Activated T-helper 1 cell treated with anti-CD3 and anti-CD28 coated beads, Interleukin-12 subunit alpha, Interleukin-12 subunit beta, Interleukin-2, Interleukin-4 antibody, amounts not matched to agents 30 ng/mL and 10 ng/mL and 1 ng/mL, durations not matched to agents 14 hours and 24 hours and 36 hours (primary cell): ENCODE measurements at regions not wholly inside any gene's neighbourhood (a gene's known extent, or its start where the extent isn't known, plus 50 kb on each side); places are given as distances from the start of the nearest gene placed in this dataset.

Experiments
- DNase-seq: peaks from one replicate; pipeline ENCODE4 v3.0.0; 2021; ENCODE audit warnings: low spot score
- H3K27ac Mint-ChIP-seq: one replicate; pipeline ENCODE4 v1.8.0; 2021; ENCODE audit warnings: mild to moderate bottlenecking, mixed read lengths
- H3K27me3 Mint-ChIP-seq: one replicate; pipeline ENCODE4 v1.8.0; 2022; ENCODE audit warnings: mild to moderate bottlenecking, moderate library complexity, mixed read lengths; ENCODE audit not compliant: insufficient read depth
- H3K36me3 Mint-ChIP-seq: one replicate; pipeline ENCODE4 v1.8.0; 2021; ENCODE audit warnings: low read depth, mixed read lengths
- H3K4me1 Mint-ChIP-seq: one replicate; pipeline ENCODE4 v1.8.0; 2021; ENCODE audit warnings: low read depth, mixed read lengths
- H3K4me3 Mint-ChIP-seq: one replicate; pipeline ENCODE4 v1.8.0; 2021; ENCODE audit warnings: mild to moderate bottlenecking, moderate library complexity, mixed read lengths
- H3K9me3 Mint-ChIP-seq: one replicate; pipeline ENCODE4 v1.8.0; 2021; ENCODE audit warnings: mixed read lengths
- intact Hi-C: fragments of 100-400 bp; cut with micrococcal nuclease; formaldehyde crosslinking; loops from one replicate; pipeline ENCODE4 v1.15.1; 2024

GRCh38 chr13:71039440-71039839, 827.6 kb downstream of the DACH1 start:
- H3K9me3 Mint-ChIP-seq = no peaks in the 10 kb centered on the region
- intact Hi-C loops = no loop called here
- no peaks in the 10 kb centered on the region for H3K4me1 Mint-ChIP-seq
- H3K27me3 Mint-ChIP-seq = no peaks in the 10 kb centered on the region
- no peaks in the 10 kb centered on the region for H3K36me3 Mint-ChIP-seq
- H3K4me3 Mint-ChIP-seq = no peak overlapping the region
- DNase-seq = no peak
- no peak overlapping the region for H3K27ac Mint-ChIP-seq

GRCh38 chr13:71034018-71034417, 833.0 kb downstream of the DACH1 start:
- Mint-ChIP-seq H3K4me1 (no peaks in the 10 kb centered on the region), H3K27me3 (no peaks in the 10 kb centered on the region), H3K36me3 (no peaks in the 10 kb centered on the region), H3K9me3 (no peaks in the 10 kb centered on the region), H3K4me3 (no peak overlapping the region), H3K27ac (no peak overlapping the region)
- no peak for DNase-seq
- intact Hi-C loops = no loop called here

- intact Hi-C loops = no loop called here
Observed at GRCh38 chr13:71033026-71033425, 834.0 kb downstream of the DACH1 start.

GRCh38 chr13:71030784-71031183, 836.2 kb downstream of the DACH1 start:
- Mint-ChIP-seq H3K9me3 (no peaks in the 10 kb centered on the region), H3K4me1 (no peaks in the 10 kb centered on the region)

More at GRCh38 chr13:71033026-71033425, 834.0 kb downstream of the DACH1 start:
- Mint-ChIP-seq H3K4me1 (no peaks in the 10 kb centered on the region), H3K9me3 (no peaks in the 10 kb centered on the region), H3K27me3 (no peaks in the 10 kb centered on the region), H3K27ac (no peak overlapping the region), H3K4me3 (no peak overlapping the region), H3K36me3 (no peaks in the 10 kb centered on the region)
- no peak for DNase-seq

GRCh38 chr13:71028884-71029283, 838.1 kb downstream of the DACH1 start:
- no peak overlapping the region for H3K4me3 Mint-ChIP-seq
- no peak for DNase-seq
- intact Hi-C loops = no loop called here
- H3K36me3 Mint-ChIP-seq = no peaks in the 10 kb centered on the region
- H3K9me3 Mint-ChIP-seq = no peaks in the 10 kb centered on the region
- no peak overlapping the region for H3K27ac Mint-ChIP-seq
- no peaks in the 10 kb centered on the region for H3K4me1 Mint-ChIP-seq
- no peaks in the 10 kb centered on the region for H3K27me3 Mint-ChIP-seq

More at GRCh38 chr13:71030784-71031183, 836.2 kb downstream of the DACH1 start:
- Mint-ChIP-seq H3K27me3 (no peaks in the 10 kb centered on the region), H3K36me3 (no peaks in the 10 kb centered on the region), H3K4me3 (no peak overlapping the region), H3K27ac (no peak overlapping the region)
- DNase-seq = no peak
- intact Hi-C loops = no loop called here

- intact Hi-C loops = no loop called here
- no peaks in the 10 kb centered on the region for H3K4me1 Mint-ChIP-seq
Observed at GRCh38 chr13:71021825-71022422, 845.1 kb downstream of the DACH1 start.

GRCh38 chr13:71018995-71019394, 848.0 kb downstream of the DACH1 start:
- H3K27me3 Mint-ChIP-seq = no peaks in the 10 kb centered on the region
- no peak for DNase-seq
- intact Hi-C loops = no loop called here
- H3K4me1 Mint-ChIP-seq = no peaks in the 10 kb centered on the region
- no peak overlapping the region for H3K27ac Mint-ChIP-seq
- no peaks in the 10 kb centered on the region for H3K36me3 Mint-ChIP-seq
- no peak overlapping the region for H3K4me3 Mint-ChIP-seq
- H3K9me3 Mint-ChIP-seq = no peaks in the 10 kb centered on the region

More at GRCh38 chr13:71021825-71022422, 845.1 kb downstream of the DACH1 start:
- no peaks in the 10 kb centered on the region for H3K36me3 Mint-ChIP-seq
- no peaks in the 10 kb centered on the region for H3K9me3 Mint-ChIP-seq
- no peaks in the 10 kb centered on the region for H3K27me3 Mint-ChIP-seq
- no peak overlapping the region for H3K4me3 Mint-ChIP-seq
- H3K27ac Mint-ChIP-seq = no peak overlapping the region
- no peak for DNase-seq

- Mint-ChIP-seq H3K27ac (no peak overlapping the region), H3K27me3 (no peaks in the 10 kb centered on the region)
Observed at GRCh38 chr13:71018544-71018943, 848.5 kb downstream of the DACH1 start.

GRCh38 chr13:71017607-71018006, 849.4 kb downstream of the DACH1 start:
- Mint-ChIP-seq H3K4me3 (no peak overlapping the region), H3K9me3 (no peaks in the 10 kb centered on the region), H3K27me3 (no peaks in the 10 kb centered on the region), H3K4me1 (no peaks in the 10 kb centered on the region), H3K27ac (no peak overlapping the region), H3K36me3 (no peaks in the 10 kb centered on the region)
- intact Hi-C loops = no loop called here
- DNase-seq = no peak

More at GRCh38 chr13:71018544-71018943, 848.5 kb downstream of the DACH1 start:
- Mint-ChIP-seq H3K9me3 (no peaks in the 10 kb centered on the region), H3K36me3 (no peaks in the 10 kb centered on the region), H3K4me1 (no peaks in the 10 kb centered on the region), H3K4me3 (no peak overlapping the region)
- no peak for DNase-seq
- intact Hi-C loops = no loop called here

GRCh38 chr13:71015516-71015915, 851.5 kb downstream of the DACH1 start:
- H3K27me3 Mint-ChIP-seq = no peaks in the 10 kb centered on the region
- H3K36me3 Mint-ChIP-seq = no peaks in the 10 kb centered on the region
- no peaks in the 10 kb centered on the region for H3K4me1 Mint-ChIP-seq
- DNase-seq = no peak
- intact Hi-C loops = no loop called here
- no peak overlapping the region for H3K4me3 Mint-ChIP-seq
- no peaks in the 10 kb centered on the region for H3K9me3 Mint-ChIP-seq
- H3K27ac Mint-ChIP-seq = no peak overlapping the region

- Mint-ChIP-seq H3K36me3 (no peaks in the 10 kb centered on the region), H3K27me3 (no peaks in the 10 kb centered on the region), H3K9me3 (no peaks in the 10 kb centered on the region), H3K4me1 (no peaks in the 10 kb centered on the region), H3K4me3 (no peak overlapping the region), H3K27ac (no peak overlapping the region)
- intact Hi-C loops = no loop called here
- no peak for DNase-seq
Observed at GRCh38 chr13:71015021-71015420, 852.0 kb downstream of the DACH1 start.

GRCh38 chr13:71005919-71006318, 861.1 kb downstream of the DACH1 start:
- Mint-ChIP-seq H3K27me3 (no peaks in the 10 kb centered on the region), H3K27ac (no peak overlapping the region), H3K4me3 (no peak overlapping the region), H3K36me3 (no peaks in the 10 kb centered on the region), H3K9me3 (no peaks in the 10 kb centered on the region), H3K4me1 (no peaks in the 10 kb centered on the region)
- intact Hi-C loops = no loop called here
- DNase-seq = no peak

- intact Hi-C loops = no loop called here
- Mint-ChIP-seq H3K36me3 (no peaks in the 10 kb centered on the region), H3K4me1 (no peaks in the 10 kb centered on the region), H3K4me3 (no peak overlapping the region), H3K27me3 (no peaks in the 10 kb centered on the region), H3K27ac (no peak overlapping the region), H3K9me3 (no peaks in the 10 kb centered on the region)
- no peak for DNase-seq
Observed at GRCh38 chr13:70995338-70995737, 871.7 kb downstream of the DACH1 start.

GRCh38 chr13:70994191-70994590, 872.8 kb downstream of the DACH1 start:
- Mint-ChIP-seq H3K36me3 (no peaks in the 10 kb centered on the region), H3K27me3 (no peaks in the 10 kb centered on the region), H3K27ac (no peak overlapping the region), H3K4me3 (no peak overlapping the region), H3K4me1 (no peaks in the 10 kb centered on the region), H3K9me3 (no peaks in the 10 kb centered on the region)
- intact Hi-C loops = no loop called here
- no peak for DNase-seq
